ENCODE measurements at regions not wholly inside any gene's neighbourhood (a gene's known extent, or its start where the extent isn't known, plus 50 kb on each side); places are given as distances from the start of the nearest gene placed in this dataset.

DNA sequence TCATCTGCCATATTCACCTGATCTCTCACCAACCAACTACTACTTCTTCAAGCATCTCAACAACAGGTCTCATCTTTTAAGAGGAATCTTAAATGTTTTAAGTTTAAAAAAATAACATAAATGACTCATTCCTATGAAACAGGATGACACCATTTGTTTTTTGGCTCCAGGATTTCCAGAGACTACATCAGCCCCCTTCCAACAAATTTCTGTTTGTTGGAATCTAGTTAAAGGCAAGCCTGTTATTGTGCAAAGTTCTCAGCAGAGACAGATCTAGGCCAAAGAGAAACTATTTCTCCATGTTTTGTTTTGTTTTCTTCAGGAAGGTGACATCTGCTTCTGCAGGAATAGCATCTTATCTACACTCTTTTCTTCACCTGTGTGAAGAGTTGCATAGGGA lies 204.8 kb upstream of the SH3BP4 start:
- TF ChIP-seq, protein P1, sequence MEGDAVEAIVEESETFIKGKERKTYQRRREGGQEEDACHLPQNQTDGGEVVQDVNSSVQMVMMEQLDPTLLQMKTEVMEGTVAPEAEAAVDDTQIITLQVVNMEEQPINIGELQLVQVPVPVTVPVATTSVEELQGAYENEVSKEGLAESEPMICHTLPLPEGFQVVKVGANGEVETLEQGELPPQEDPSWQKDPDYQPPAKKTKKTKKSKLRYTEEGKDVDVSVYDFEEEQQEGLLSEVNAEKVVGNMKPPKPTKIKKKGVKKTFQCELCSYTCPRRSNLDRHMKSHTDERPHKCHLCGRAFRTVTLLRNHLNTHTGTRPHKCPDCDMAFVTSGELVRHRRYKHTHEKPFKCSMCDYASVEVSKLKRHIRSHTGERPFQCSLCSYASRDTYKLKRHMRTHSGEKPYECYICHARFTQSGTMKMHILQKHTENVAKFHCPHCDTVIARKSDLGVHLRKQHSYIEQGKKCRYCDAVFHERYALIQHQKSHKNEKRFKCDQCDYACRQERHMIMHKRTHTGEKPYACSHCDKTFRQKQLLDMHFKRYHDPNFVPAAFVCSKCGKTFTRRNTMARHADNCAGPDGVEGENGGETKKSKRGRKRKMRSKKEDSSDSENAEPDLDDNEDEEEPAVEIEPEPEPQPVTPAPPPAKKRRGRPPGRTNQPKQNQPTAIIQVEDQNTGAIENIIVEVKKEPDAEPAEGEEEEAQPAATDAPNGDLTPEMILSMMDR (IDR thresholded peaks at IDR 0.05) = no peak
- TF ChIP-seq POLR2A (IDR thresholded peaks at IDR 0.05) = no peak

All from lower leg skin (tissue), 3 donors.